ENCODE measurements at regions not wholly inside any gene's neighbourhood (a gene's known extent, or its start where the extent isn't known, plus 50 kb on each side); places are given as distances from the start of the nearest gene placed in this dataset.
"Not testable (repeated sequence)": the region's sequence is repeated elsewhere in the genome, so short reads cannot be mapped to it uniquely, and the experiment has no call there.

GRCh38 chr19:31023038-31023437, 326.2 kb downstream of the TSHZ3 start:
- no peak for DNase-seq

GRCh38 chr19:31018936-31019335, 330.3 kb downstream of the TSHZ3 start:
- no peak for DNase-seq

- DNase-seq, result no peak
Observed at GRCh38 chr19:31015778-31016177, 333.5 kb downstream of the TSHZ3 start.

GRCh38 chr19:31014668-31015067, 334.6 kb downstream of the TSHZ3 start:
- DNase-seq, result no peak

- DNase-seq, result no peak
Observed at GRCh38 chr19:31013384-31014020, 335.7 kb downstream of the TSHZ3 start.

GRCh38 chr19:31002518-31003244, 346.6 kb downstream of the TSHZ3 start:
- no peak for DNase-seq

GRCh38 chr19:31001991-31002390, 347.2 kb downstream of the TSHZ3 start:
- no peak for DNase-seq

- DNase-seq, result no peak
Observed at GRCh38 chr19:31000913-31001312, 348.3 kb downstream of the TSHZ3 start.

GRCh38 chr19:30999726-31000125, 349.5 kb downstream of the TSHZ3 start:
- DNase-seq, result no peak

GRCh38 chr19:30997222-30997621, 352.0 kb downstream of the TSHZ3 start:
- peak; percentile 28 for DNase-seq

- DNase-seq, result no peak
Observed at GRCh38 chr19:30978639-30979038, 370.6 kb downstream of the TSHZ3 start.

- DNase-seq, result no peak
Observed at GRCh38 chr19:30969591-30969990, 379.6 kb downstream of the TSHZ3 start.

GRCh38 chr19:30968841-30969399, 380.3 kb downstream of the TSHZ3 start:
- DNase-seq, result no peak

- peak; percentile 3 for DNase-seq
Observed at GRCh38 chr19:30968210-30968609, 381.0 kb downstream of the TSHZ3 start.

GRCh38 chr19:30966486-30966885, 382.8 kb downstream of the TSHZ3 start:
- no peak for DNase-seq

GRCh38 chr19:30959011-30959410, 390.2 kb downstream of the TSHZ3 start:
- DNase-seq, result no peak

- DNase-seq, result no peak
Observed at GRCh38 chr19:30955112-30956104, 393.8 kb downstream of the TSHZ3 start.

GRCh38 chr19:30944276-30944932, 404.8 kb downstream of the TSHZ3 start:
- DNase-seq, result not testable (repeated sequence)

- no peak for DNase-seq
Observed at GRCh38 chr19:30943101-30943843, 406.0 kb downstream of the TSHZ3 start.

GRCh38 chr19:30942636-30943035, 406.6 kb downstream of the TSHZ3 start:
- DNase-seq, result no peak

GRCh38 chr19:30941591-30941990, 407.6 kb downstream of the TSHZ3 start:
- DNase-seq, result no peak

GRCh38 chr19:30936276-30936675, 413.0 kb downstream of the TSHZ3 start:
- DNase-seq, result no peak
